ENCODE measurements at regions not wholly inside any gene's neighbourhood (a gene's known extent, or its start where the extent isn't known, plus 50 kb on each side); places are given as distances from the start of the nearest gene placed in this dataset.

DNA sequence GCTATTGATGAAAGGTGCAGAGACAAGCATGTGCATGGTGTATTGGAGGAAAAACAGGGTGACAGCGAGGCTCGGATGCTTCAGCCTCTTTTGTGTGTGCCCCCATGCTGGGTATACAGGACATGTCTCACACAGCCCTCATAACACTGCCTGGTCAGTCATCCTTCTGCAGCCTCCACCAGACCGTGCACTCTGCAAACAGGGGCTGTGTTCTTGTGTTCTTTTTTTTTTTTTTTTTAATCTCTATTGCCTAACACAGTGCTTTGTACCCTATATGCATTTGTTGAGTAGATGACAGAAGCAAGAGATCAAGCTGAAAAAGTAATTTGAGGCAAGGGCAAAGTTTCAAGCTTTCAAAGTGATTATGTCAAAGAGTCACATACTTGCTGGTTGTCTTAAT, 367.2 kb upstream of the SLITRK1 start (continued):
- TF ChIP-seq STAT1 (conservative IDR thresholded peaks at IDR 0.05) (no peak), SIX5 (IDR thresholded peaks at IDR 0.05; ENCODE audit: low read depth, low read length, severe bottlenecking) (no peak)

DNA sequence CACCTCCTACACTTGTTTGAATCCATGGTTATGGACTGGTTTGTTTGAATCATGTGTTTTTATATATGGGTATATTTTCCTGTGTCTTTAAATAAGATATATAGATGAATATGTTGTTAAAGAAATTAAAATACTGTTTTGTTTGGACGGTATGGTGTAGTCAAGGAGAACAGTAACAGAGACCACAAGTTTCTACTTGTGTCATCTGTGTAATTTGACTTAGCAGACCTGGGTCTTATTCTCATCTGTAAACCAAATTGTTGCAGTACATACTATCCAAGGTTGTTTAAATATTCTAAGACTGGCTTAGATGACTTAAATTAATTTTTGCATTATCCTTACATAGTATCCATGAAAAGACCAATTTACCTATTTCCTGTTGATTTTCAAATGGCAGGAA, 361.1 kb upstream of the SLITRK1 start:
- Histone ChIP-seq H2AFZ (ENCODE audit: control insufficient read depth, low read depth, low read length) (no peak overlapping the region), H3K4me1 (ENCODE audit: control insufficient read depth, insufficient read depth, low read length) (no peaks in the 10 kb centered on the region), H3K9ac (ENCODE audit: control insufficient read depth, insufficient read depth, low read length) (no peak overlapping the region), H4K20me1 (ENCODE audit: control insufficient read depth, insufficient read depth) (no peaks in the 10 kb centered on the region), H3K27me3 (replicated peaks in 1 of 2; ENCODE audit: control insufficient read depth in 2 of 2, insufficient read depth in 2 of 2, low read length in 1 of 2) (no peaks in the 10 kb centered on the region), H3K79me2 (ENCODE audit: control insufficient read depth, insufficient read depth, low read length) (no peaks in the 10 kb centered on the region), H3K4me2 (ENCODE audit: control insufficient read depth, insufficient read depth) (no peak overlapping the region), H3K36me3 (ENCODE audit: control insufficient read depth in 2 of 2, insufficient read depth in 2 of 2, low read length in 1 of 2) (no peaks in the 10 kb centered on the region), H3K4me3 (no peak overlapping the region), H3K9me3 (replicated peaks; ENCODE audit: control insufficient read depth, insufficient read depth, low read length) (no peaks in the 10 kb centered on the region), H3K27ac (ENCODE audit: control insufficient read depth, insufficient read depth) (no peak overlapping the region)
- intact Hi-C loops (cut with micrococcal nuclease; ENCODE audit: unreplicated experiment) (no loop called here), in situ Hi-C loops (cut with MboI) (no loop called here)
- BruUV-seq (replicated peaks), result no TSS peak
- ATAC-seq, result peak; percentile 66
- POLR2A ChIA-PET, result no interaction called here
- no peak for DNase-seq (ENCODE audit: low read depth, low spot score)
- RAD21 ChIA-PET (ENCODE audit: unreplicated experiment), result no interaction called here
- CTCF ChIA-PET, result no interaction called here
- 0% methylated on average over 1 of the region's 1 CpG for WGBS (ENCODE audit: insufficient coverage, insufficient replicate concordance, low lambda C conversion rate, missing lambda C conversion rate)
- SMC1A ChIA-PET (ENCODE audit: uncharacterized antibody, unreplicated experiment), result no interaction called here
- TF ChIP-seq, protein P1, sequence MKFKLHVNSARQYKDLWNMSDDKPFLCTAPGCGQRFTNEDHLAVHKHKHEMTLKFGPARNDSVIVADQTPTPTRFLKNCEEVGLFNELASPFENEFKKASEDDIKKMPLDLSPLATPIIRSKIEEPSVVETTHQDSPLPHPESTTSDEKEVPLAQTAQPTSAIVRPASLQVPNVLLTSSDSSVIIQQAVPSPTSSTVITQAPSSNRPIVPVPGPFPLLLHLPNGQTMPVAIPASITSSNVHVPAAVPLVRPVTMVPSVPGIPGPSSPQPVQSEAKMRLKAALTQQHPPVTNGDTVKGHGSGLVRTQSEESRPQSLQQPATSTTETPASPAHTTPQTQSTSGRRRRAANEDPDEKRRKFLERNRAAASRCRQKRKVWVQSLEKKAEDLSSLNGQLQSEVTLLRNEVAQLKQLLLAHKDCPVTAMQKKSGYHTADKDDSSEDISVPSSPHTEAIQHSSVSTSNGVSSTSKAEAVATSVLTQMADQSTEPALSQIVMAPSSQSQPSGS (IDR thresholded peaks at IDR 0.05; ENCODE audit: low read length), result no peak
- TF ChIP-seq MXI1 (IDR thresholded peaks at IDR 0.05; ENCODE audit: low read depth, low read length), result no peak
- TF ChIP-seq FOS (IDR thresholded peaks at IDR 0.05; ENCODE audit: borderline replicate concordance, extremely low read depth, insufficient read length), result no peak
- TF ChIP-seq, protein P2, sequence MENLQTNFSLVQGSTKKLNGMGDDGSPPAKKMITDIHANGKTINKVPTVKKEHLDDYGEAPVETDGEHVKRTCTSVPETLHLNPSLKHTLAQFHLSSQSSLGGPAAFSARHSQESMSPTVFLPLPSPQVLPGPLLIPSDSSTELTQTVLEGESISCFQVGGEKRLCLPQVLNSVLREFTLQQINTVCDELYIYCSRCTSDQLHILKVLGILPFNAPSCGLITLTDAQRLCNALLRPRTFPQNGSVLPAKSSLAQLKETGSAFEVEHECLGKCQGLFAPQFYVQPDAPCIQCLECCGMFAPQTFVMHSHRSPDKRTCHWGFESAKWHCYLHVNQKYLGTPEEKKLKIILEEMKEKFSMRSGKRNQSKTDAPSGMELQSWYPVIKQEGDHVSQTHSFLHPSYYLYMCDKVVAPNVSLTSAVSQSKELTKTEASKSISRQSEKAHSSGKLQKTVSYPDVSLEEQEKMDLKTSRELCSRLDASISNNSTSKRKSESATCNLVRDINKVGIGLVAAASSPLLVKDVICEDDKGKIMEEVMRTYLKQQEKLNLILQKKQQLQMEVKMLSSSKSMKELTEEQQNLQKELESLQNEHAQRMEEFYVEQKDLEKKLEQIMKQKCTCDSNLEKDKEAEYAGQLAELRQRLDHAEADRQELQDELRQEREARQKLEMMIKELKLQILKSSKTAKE (IDR thresholded peaks at IDR 0.05; ENCODE audit: low read depth, poor library complexity, severe bottlenecking), result no peak
- TF ChIP-seq, protein P3, sequence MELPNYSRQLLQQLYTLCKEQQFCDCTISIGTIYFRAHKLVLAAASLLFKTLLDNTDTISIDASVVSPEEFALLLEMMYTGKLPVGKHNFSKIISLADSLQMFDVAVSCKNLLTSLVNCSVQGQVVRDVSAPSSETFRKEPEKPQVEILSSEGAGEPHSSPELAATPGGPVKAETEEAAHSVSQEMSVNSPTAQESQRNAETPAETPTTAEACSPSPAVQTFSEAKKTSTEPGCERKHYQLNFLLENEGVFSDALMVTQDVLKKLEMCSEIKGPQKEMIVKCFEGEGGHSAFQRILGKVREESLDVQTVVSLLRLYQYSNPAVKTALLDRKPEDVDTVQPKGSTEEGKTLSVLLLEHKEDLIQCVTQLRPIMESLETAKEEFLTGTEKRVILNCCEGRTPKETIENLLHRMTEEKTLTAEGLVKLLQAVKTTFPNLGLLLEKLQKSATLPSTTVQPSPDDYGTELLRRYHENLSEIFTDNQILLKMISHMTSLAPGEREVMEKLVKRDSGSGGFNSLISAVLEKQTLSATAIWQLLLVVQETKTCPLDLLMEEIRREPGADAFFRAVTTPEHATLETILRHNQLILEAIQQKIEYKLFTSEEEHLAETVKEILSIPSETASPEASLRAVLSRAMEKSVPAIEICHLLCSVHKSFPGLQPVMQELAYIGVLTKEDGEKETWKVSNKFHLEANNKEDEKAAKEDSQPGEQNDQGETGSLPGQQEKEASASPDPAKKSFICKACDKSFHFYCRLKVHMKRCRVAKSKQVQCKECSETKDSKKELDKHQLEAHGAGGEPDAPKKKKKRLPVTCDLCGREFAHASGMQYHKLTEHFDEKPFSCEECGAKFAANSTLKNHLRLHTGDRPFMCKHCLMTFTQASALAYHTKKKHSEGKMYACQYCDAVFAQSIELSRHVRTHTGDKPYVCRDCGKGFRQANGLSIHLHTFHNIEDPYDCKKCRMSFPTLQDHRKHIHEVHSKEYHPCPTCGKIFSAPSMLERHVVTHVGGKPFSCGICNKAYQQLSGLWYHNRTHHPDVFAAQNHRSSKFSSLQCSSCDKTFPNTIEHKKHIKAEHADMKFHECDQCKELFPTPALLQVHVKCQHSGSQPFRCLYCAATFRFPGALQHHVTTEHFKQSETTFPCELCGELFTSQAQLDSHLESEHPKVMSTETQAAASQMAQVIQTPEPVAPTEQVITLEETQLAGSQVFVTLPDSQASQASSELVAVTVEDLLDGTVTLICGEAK (IDR thresholded peaks at IDR 0.05; ENCODE audit: borderline replicate concordance), result no peak
- TF ChIP-seq RAD21 (IDR thresholded peaks at IDR 0.05; ENCODE audit: insufficient read depth, low read depth, low read length), result no peak
- TF ChIP-seq RAD51 (IDR thresholded peaks at IDR 0.05), result no peak
- no peak for TF ChIP-seq NR2F1 (conservative IDR thresholded peaks at IDR 0.05)
- TF ChIP-seq BMI1 (IDR thresholded peaks at IDR 0.05; ENCODE audit: borderline replicate concordance), result no peak
- no peak for TF ChIP-seq RUNX3 (IDR thresholded peaks at IDR 0.05; ENCODE audit: low read length)
- TF ChIP-seq POLR2AphosphoS2 (IDR thresholded peaks at IDR 0.05; ENCODE audit: low read depth, low read length), result no peak
- FAIRE-seq, result no peak
